ENCODE measurements at regions not wholly inside any gene's neighbourhood (a gene's known extent, or its start where the extent isn't known, plus 50 kb on each side); places are given as distances from the start of the nearest gene placed in this dataset.

DNA sequence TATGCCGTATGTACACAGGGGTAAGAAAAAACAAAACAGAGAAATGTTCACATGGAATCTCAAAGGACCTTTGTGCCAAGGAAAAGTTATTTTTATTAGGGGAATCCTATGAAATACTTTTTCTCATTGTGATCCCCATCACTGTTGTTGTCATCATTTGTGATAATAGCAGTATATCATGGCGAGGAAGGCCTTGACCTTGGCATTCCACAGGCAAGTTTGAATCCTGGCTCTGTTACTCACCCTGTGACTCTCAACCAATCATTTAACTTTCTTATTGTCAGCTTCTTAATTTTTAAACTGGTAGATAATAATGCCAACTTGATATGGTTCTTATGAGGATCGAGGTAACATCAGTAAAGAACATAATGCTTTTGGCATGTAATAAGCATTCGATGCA is 142.2 kb upstream of the DDHD1 start:
- Histone ChIP-seq H3K14ac (ENCODE audit: low read length in 2 of 2) (no peak overlapping the region), H2BK120ac (ENCODE audit: low read depth, low read length) (no peak overlapping the region), H3K27ac (ENCODE audit: low read length, poor library complexity, severe bottlenecking) (no peak overlapping the region), H2BK15ac (ENCODE audit: low read depth, poor library complexity, severe bottlenecking) (peak overlapping the region; percentile 44), H3K23ac (ENCODE audit: low read length in 2 of 2) (no peak overlapping the region), H3K36me3 (ENCODE audit: control insufficient read depth in 1 of 2, insufficient read depth in 2 of 2, low read depth in 1 of 2, low read length in 2 of 2) (no peaks in the 10 kb centered on the region), H3K4me1 (ENCODE audit: control insufficient read depth, insufficient read depth, low read depth, low read length) (no peaks in the 10 kb centered on the region), H3K4ac (ENCODE audit: low read depth in 1 of 2, low read length in 2 of 2) (no peak overlapping the region), H2AK5ac (ENCODE audit: low read length, severe bottlenecking) (no peak overlapping the region), H4K8ac (ENCODE audit: low read length) (no peak overlapping the region), H3K18ac (ENCODE audit: low read depth in 1 of 2, low read length in 2 of 2) (no peak overlapping the region), H2BK12ac (ENCODE audit: low read length in 2 of 2) (no peak overlapping the region), H4K91ac (ENCODE audit: low read length) (no peak overlapping the region), H3K4me3 (ENCODE audit: insufficient read depth in 1 of 2, low read depth in 1 of 2, low read length in 2 of 2) (no peak overlapping the region), H3K9ac (ENCODE audit: low read length) (no peak overlapping the region), H2AFZ (ENCODE audit: low read depth, low read length) (no peak overlapping the region), H3K4me2 (ENCODE audit: low read length, poor library complexity, severe bottlenecking) (no peak overlapping the region), H2BK5ac (ENCODE audit: low read depth, low read length, poor library complexity, severe bottlenecking) (no peak overlapping the region), H3K9me3 (ENCODE audit: control insufficient read depth, low read length) (no peaks in the 10 kb centered on the region), H3K27me3 (ENCODE audit: control insufficient read depth in 1 of 2, insufficient read depth in 1 of 2, low read length in 2 of 2) (no peaks in the 10 kb centered on the region), H3K79me1 (replicated peaks; ENCODE audit: low read length, poor library complexity, severe bottlenecking) (no peaks in the 10 kb centered on the region)
- WGBS = 93% methylated on average over 4 of the region's 4 CpGs
- DNase-seq = no peak

DNA sequence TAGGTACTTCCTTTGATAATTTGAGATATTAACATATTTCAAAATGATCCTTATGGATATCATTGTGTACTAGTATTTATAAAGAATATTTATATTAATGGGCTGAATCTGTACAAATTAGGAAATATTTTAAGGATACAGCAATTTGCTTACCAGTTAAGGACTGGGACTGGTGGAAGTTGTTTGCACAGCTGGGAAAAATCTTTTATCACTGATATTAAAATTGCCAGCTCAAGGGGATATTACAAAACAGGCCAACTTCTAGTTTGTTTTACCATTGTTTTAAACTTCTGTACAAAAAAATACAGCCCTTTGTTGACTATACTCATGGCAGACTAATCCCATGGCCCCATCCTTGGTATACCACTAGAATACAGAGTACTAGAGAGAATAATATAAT is 133.2 kb upstream of the DDHD1 start:
- no peak for DNase-seq
- Histone ChIP-seq H3K9me3 (ENCODE audit: control insufficient read depth, low read length) (peaks cover 8% of the 10 kb centered on the region), H2BK120ac (ENCODE audit: low read depth, low read length) (no peak overlapping the region), H3K36me3 (ENCODE audit: control insufficient read depth in 1 of 2, insufficient read depth in 2 of 2, low read depth in 1 of 2, low read length in 2 of 2) (no peaks in the 10 kb centered on the region), H3K27me3 (ENCODE audit: control insufficient read depth in 1 of 2, insufficient read depth in 1 of 2, low read length in 2 of 2) (no peaks in the 10 kb centered on the region), H3K9ac (ENCODE audit: low read length) (no peak overlapping the region), H4K91ac (ENCODE audit: low read length) (no peak overlapping the region), H2AK5ac (ENCODE audit: low read length, severe bottlenecking) (no peak overlapping the region), H3K79me1 (replicated peaks; ENCODE audit: low read length, poor library complexity, severe bottlenecking) (no peaks in the 10 kb centered on the region), H3K4me1 (ENCODE audit: control insufficient read depth, insufficient read depth, low read depth, low read length) (no peaks in the 10 kb centered on the region), H2AFZ (ENCODE audit: low read depth, low read length) (no peak overlapping the region), H3K27ac (ENCODE audit: low read length, poor library complexity, severe bottlenecking) (no peak overlapping the region), H3K4me3 (ENCODE audit: insufficient read depth in 1 of 2, low read depth in 1 of 2, low read length in 2 of 2) (no peak overlapping the region), H3K14ac (ENCODE audit: low read length in 2 of 2) (no peak overlapping the region), H3K4ac (ENCODE audit: low read depth in 1 of 2, low read length in 2 of 2) (no peak overlapping the region), H3K4me2 (ENCODE audit: low read length, poor library complexity, severe bottlenecking) (no peak overlapping the region), H4K8ac (ENCODE audit: low read length) (no peak overlapping the region), H2BK12ac (ENCODE audit: low read length in 2 of 2) (no peak overlapping the region), H2BK5ac (ENCODE audit: low read depth, low read length, poor library complexity, severe bottlenecking) (no peak overlapping the region), H3K18ac (ENCODE audit: low read depth in 1 of 2, low read length in 2 of 2) (no peak overlapping the region), H2BK15ac (ENCODE audit: low read depth, poor library complexity, severe bottlenecking) (no peak overlapping the region), H3K23ac (ENCODE audit: low read length in 2 of 2) (no peak overlapping the region)

DNA sequence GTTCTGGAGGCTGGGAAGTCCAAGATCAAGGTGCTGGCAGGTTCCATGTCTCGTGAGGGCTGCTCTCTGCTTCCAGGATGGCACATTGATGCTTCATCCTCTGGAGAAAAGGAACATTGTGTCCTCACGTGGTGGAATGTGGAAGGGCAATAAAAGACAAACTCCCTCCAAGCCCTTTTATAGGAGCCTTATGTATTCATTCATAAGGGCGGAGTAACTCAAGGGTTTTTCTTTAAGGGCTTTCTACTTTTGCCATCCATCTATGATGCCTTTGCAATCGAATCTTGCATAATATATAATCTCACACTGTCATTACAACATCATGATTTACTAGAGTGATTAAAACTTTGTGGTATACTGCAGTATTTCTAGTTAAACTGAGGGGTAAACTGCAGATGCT is 132.7 kb upstream of the DDHD1 start:
- no peaks in the 10 kb centered on the region for H3K79me1 ChIP-seq (replicated peaks; ENCODE audit: low read length, poor library complexity, severe bottlenecking)
- H3K9me3 ChIP-seq (ENCODE audit: control insufficient read depth, low read length) = peaks cover 10% of the 10 kb centered on the region
- no peak overlapping the region for H3K4ac ChIP-seq (ENCODE audit: low read depth in 1 of 2, low read length in 2 of 2)
- no peak overlapping the region for H3K27ac ChIP-seq (ENCODE audit: low read length, poor library complexity, severe bottlenecking)
- no peak overlapping the region for H3K9ac ChIP-seq (ENCODE audit: low read length)
- no peak overlapping the region for H4K8ac ChIP-seq (ENCODE audit: low read length)
- H2AK5ac ChIP-seq (ENCODE audit: low read length, severe bottlenecking) = no peak overlapping the region
- H3K4me3 ChIP-seq (ENCODE audit: insufficient read depth in 1 of 2, low read depth in 1 of 2, low read length in 2 of 2) = no peak overlapping the region
- H3K27me3 ChIP-seq (ENCODE audit: control insufficient read depth in 1 of 2, insufficient read depth in 1 of 2, low read length in 2 of 2) = no peaks in the 10 kb centered on the region
- H3K36me3 ChIP-seq (ENCODE audit: control insufficient read depth in 1 of 2, insufficient read depth in 2 of 2, low read depth in 1 of 2, low read length in 2 of 2) = no peaks in the 10 kb centered on the region
- H3K23ac ChIP-seq (ENCODE audit: low read length in 2 of 2) = no peak overlapping the region
- no peak overlapping the region for H2BK12ac ChIP-seq (ENCODE audit: low read length in 2 of 2)
- no peak overlapping the region for H3K18ac ChIP-seq (ENCODE audit: low read depth in 1 of 2, low read length in 2 of 2)
- H4K91ac ChIP-seq (ENCODE audit: low read length) = no peak overlapping the region
- H2BK5ac ChIP-seq (ENCODE audit: low read depth, low read length, poor library complexity, severe bottlenecking) = no peak overlapping the region
- 86% methylated on average over 1 of the region's 4 CpGs for WGBS
- no peaks in the 10 kb centered on the region for H3K4me1 ChIP-seq (ENCODE audit: control insufficient read depth, insufficient read depth, low read depth, low read length)
- H2BK120ac ChIP-seq (ENCODE audit: low read depth, low read length) = no peak overlapping the region
- no peak overlapping the region for H3K14ac ChIP-seq (ENCODE audit: low read length in 2 of 2)
- H2BK15ac ChIP-seq (ENCODE audit: low read depth, poor library complexity, severe bottlenecking) = no peak overlapping the region
- no peak for DNase-seq
- no peak overlapping the region for H2AFZ ChIP-seq (ENCODE audit: low read depth, low read length)
- H3K4me2 ChIP-seq (ENCODE audit: low read length, poor library complexity, severe bottlenecking) = no peak overlapping the region

DNA sequence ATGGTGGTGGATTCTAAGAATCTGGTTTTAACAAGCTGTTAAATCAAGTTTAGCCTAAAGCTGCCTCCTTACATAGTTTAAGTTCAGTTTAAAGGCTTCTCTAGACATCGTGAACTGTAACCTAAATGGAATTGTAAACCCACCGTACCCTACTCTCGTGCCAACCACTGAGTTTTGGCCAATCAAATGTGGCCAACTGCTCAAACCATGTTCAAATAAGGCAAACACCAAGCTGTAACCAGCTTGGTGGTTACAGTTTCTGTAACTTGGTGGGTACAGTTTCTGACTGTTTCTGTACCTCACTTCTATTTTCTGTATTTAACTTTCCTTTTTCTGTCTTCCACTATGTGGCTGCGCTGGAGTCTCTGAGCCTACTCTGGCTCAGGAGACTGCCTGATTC is 131.9 kb upstream of the DDHD1 start:
- WGBS = 91% methylated on average over 3 of the region's 4 CpGs
- Histone ChIP-seq H2BK5ac (ENCODE audit: low read depth, low read length, poor library complexity, severe bottlenecking) (no peak overlapping the region), H3K4me2 (ENCODE audit: low read length, poor library complexity, severe bottlenecking) (no peak overlapping the region), H3K9ac (ENCODE audit: low read length) (no peak overlapping the region), H3K18ac (ENCODE audit: low read depth in 1 of 2, low read length in 2 of 2) (no peak overlapping the region), H3K4me1 (ENCODE audit: control insufficient read depth, insufficient read depth, low read depth, low read length) (no peaks in the 10 kb centered on the region), H3K27me3 (ENCODE audit: control insufficient read depth in 1 of 2, insufficient read depth in 1 of 2, low read length in 2 of 2) (no peaks in the 10 kb centered on the region), H3K27ac (ENCODE audit: low read length, poor library complexity, severe bottlenecking) (no peak overlapping the region), H3K4ac (ENCODE audit: low read depth in 1 of 2, low read length in 2 of 2) (no peak overlapping the region), H4K91ac (ENCODE audit: low read length) (no peak overlapping the region), H3K23ac (ENCODE audit: low read length in 2 of 2) (no peak overlapping the region), H2BK12ac (ENCODE audit: low read length in 2 of 2) (no peak overlapping the region), H3K4me3 (ENCODE audit: insufficient read depth in 1 of 2, low read depth in 1 of 2, low read length in 2 of 2) (no peak overlapping the region), H3K9me3 (ENCODE audit: control insufficient read depth, low read length) (peaks cover 15% of the 10 kb centered on the region), H2BK120ac (ENCODE audit: low read depth, low read length) (no peak overlapping the region), H2AK5ac (ENCODE audit: low read length, severe bottlenecking) (no peak overlapping the region), H2BK15ac (ENCODE audit: low read depth, poor library complexity, severe bottlenecking) (no peak overlapping the region), H2AFZ (ENCODE audit: low read depth, low read length) (no peak overlapping the region), H3K14ac (ENCODE audit: low read length in 2 of 2) (no peak overlapping the region), H3K79me1 (replicated peaks; ENCODE audit: low read length, poor library complexity, severe bottlenecking) (no peaks in the 10 kb centered on the region), H4K8ac (ENCODE audit: low read length) (no peak overlapping the region), H3K36me3 (ENCODE audit: control insufficient read depth in 1 of 2, insufficient read depth in 2 of 2, low read depth in 1 of 2, low read length in 2 of 2) (no peaks in the 10 kb centered on the region)
- no peak for DNase-seq
